T-cell (primary cell): ENCODE measurements at regions not wholly inside any gene's neighbourhood (a gene's known extent, or its start where the extent isn't known, plus 50 kb on each side); places are given as distances from the start of the nearest gene placed in this dataset.

Source experiments
- ATAC-seq, 4 experiments: fragments of 200-7000 bp in 3 of 4; fragments of 150-1000 bp in 1 of 4; cut with Tn5 transposase; replicated peaks in 1 of 4; 1 replicate in 3 of 4; 2 replicates in 1 of 4; pipeline ENCODE4 v1.10.0; 2021; ENCODE audit warnings: moderate library complexity in 3 of 4, mild to moderate bottlenecking in 2 of 4, moderate number of reproducible peaks in 1 of 4
- CTCF ChIA-PET, 2 donors: fragments of 300-600 bp; sonication (Branson Sonifier 250); formaldehyde crosslinking; loops; one replicate each; lab custom pipeline; 2022; ENCODE audit warnings: antibody characterized with exemption in 2 of 2; lab: Charles Lee
- POLR2A ChIA-PET, 2 donors: fragments of 300-600 bp; sonication (Branson Sonifier 250); formaldehyde crosslinking; loops; one replicate each; lab custom pipeline; 2022; ENCODE audit warnings: antibody characterized with exemption in 2 of 2; lab: Charles Lee
- DNase-seq, 35 experiments: peaks; one replicate each; pipeline versions ENCODE4 v3.0.0 to v3.0.0-alpha.2; 2013 to 2023
- H3K27ac ChIP-seq: one replicate; pipeline ENCODE4 v1.5.1; 2013; ENCODE audit warnings: low read length
- H3K27me3 ChIP-seq, 2 experiments: replicated peaks in 1 of 2; 1 replicate in 1 of 2; 2 replicates in 1 of 2; pipeline versions ENCODE4 v1.6.1 to v1.7.0; 2013; ENCODE audit warnings: low read length in 1 of 2, mixed read lengths in 1 of 2; ENCODE audit not compliant: control insufficient read depth in 2 of 2, insufficient read depth in 2 of 2; ENCODE audit errors: extremely low read depth in 1 of 2
- H3K36me3 ChIP-seq, 2 donors: 1 replicate in 1 of 2; 2 replicates in 1 of 2; pipeline versions ENCODE4 v1.6.1 to v1.7.0; 2013; ENCODE audit warnings: low read length in 1 of 2; ENCODE audit not compliant: control insufficient read depth in 2 of 2, insufficient read depth in 1 of 2; ENCODE audit errors: extremely low read depth in 1 of 2
- H3K4me1 ChIP-seq, 2 experiments: 1 replicate in 1 of 2; 2 replicates in 1 of 2; pipeline versions ENCODE4 v1.6.1 to v1.7.0; 2013; ENCODE audit warnings: low read length in 2 of 2, mixed read lengths in 1 of 2; ENCODE audit not compliant: insufficient read depth in 2 of 2, control insufficient read depth in 1 of 2; ENCODE audit errors: extremely low read depth in 1 of 2
- H3K4me3 ChIP-seq, 2 donors: 1 replicate in 1 of 2; 2 replicates in 1 of 2; pipeline versions ENCODE4 v1.5.1 to v1.7.0; 2013; ENCODE audit warnings: mild to moderate bottlenecking in 2 of 2, low read length in 1 of 2, moderate library complexity in 1 of 2; ENCODE audit not compliant: control insufficient read depth in 1 of 2; ENCODE audit errors: extremely low read depth in 1 of 2
- H3K9me3 ChIP-seq: 2 replicates; pipeline ENCODE4 v1.7.0; 2013
- H3K27ac Mint-ChIP-seq, 2 donors: one replicate each; pipeline ENCODE4 v1.8.0; 2020 to 2021; ENCODE audit warnings: mild to moderate bottlenecking in 2 of 2, mixed read lengths in 2 of 2
- H3K27me3 Mint-ChIP-seq, 2 donors: one replicate each; pipeline ENCODE4 v1.8.0; 2021 to 2022; ENCODE audit warnings: mixed read lengths in 2 of 2
- H3K36me3 Mint-ChIP-seq: one replicate; pipeline ENCODE4 v1.8.0; 2021; ENCODE audit warnings: mixed read lengths
- H3K4me1 Mint-ChIP-seq, 3 donors: one replicate each; pipeline ENCODE4 v1.8.0; 2020 to 2022; ENCODE audit warnings: mixed read lengths in 3 of 3, mild to moderate bottlenecking in 1 of 3
- H3K4me3 Mint-ChIP-seq, 3 donors: one replicate each; pipeline ENCODE4 v1.8.0; 2020 to 2022; ENCODE audit warnings: mild to moderate bottlenecking in 3 of 3, mixed read lengths in 3 of 3, moderate library complexity in 3 of 3
- H3K9me3 Mint-ChIP-seq, 3 donors: one replicate each; pipeline ENCODE4 v1.8.0; 2020 to 2022; ENCODE audit warnings: mixed read lengths in 3 of 3
- WGBS: methylation state at CpG from one replicate; pipeline ENCODE4 v1.1.5; 2013; ENCODE audit warnings: missing lambda C conversion rate; ENCODE audit not compliant: insufficient coverage; 5-methylcytosine and 5-hydroxymethylcytosine counted together

DNA sequence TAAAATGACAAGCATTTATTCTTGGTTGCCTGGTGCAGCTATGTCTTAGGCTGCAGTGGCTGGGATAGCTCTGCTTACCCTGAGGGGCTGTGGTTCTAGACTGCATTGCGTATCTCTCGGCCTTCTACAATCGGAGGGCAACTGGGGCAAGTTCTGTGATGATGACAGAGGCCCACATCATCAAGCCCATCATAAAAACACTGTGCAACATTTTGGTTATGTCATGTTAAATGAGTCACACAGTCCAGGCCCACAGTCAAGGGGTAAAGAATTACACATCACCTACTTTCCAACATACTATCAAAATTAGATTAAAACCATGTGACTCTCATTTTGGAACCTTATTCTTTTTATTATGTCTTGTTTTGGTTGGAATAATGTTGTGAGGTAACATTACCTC lies 120.2 kb upstream of the GUCY1A1 start:
- POLR2A ChIA-PET = no interaction called here
- H3K4me1 ChIP-seq = no peaks in the 10 kb centered on the region
- Mint-ChIP-seq H3K27me3 (peaks cover 4 to 5% of the 10 kb centered on the region in 2 donors), H3K9me3 (no peaks in the 10 kb centered on the region), H3K36me3 (no peaks in the 10 kb centered on the region), H3K4me3 (no peak overlapping the region), H3K27ac (no peak overlapping the region), H3K4me1 (no peaks in the 10 kb centered on the region)
- peaks cover 2% of the 10 kb centered on the region for H3K9me3 ChIP-seq
- WGBS = no CpG with 5 or more reads among the region's 3 CpGs
- H3K27ac ChIP-seq = no peak overlapping the region
- CTCF ChIA-PET = no interaction called here
- DNase-seq (no peak), ATAC-seq (no peak)
- no peak overlapping the region for H3K4me3 ChIP-seq
- no peaks in the 10 kb centered on the region for H3K36me3 ChIP-seq
- H3K27me3 ChIP-seq = no peaks in the 10 kb centered on the region

DNA sequence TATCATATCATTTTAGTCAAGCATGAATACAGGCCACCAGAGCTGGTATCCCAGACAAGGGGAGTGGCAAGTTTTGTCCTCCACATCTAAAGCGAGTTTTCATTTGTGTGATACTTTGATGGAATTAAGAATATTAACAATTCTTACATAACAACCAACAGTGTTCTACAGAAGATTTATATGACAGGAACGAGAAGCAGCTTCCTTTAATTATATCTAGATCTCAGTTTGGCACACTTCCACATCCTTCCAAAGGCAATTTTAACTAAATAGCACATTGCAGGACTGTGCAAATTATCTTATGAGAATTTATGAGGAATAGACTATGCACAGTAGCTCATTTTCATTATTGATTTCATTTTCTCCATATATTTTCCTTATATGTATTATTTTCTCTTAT lies 121.2 kb upstream of the GUCY1A1 start:
- Histone ChIP-seq H3K27me3 (no peaks in the 10 kb centered on the region), H3K36me3 (no peaks in the 10 kb centered on the region), H3K4me1 (no peaks in the 10 kb centered on the region), H3K4me3 (no peak overlapping the region), H3K27ac (no peak overlapping the region), H3K9me3 (peaks cover 2% of the 10 kb centered on the region)
- peaks cover 4 to 5% of the 10 kb centered on the region in 2 donors for H3K27me3 Mint-ChIP-seq
- ATAC-seq (no peak), DNase-seq (no peak)
- H3K4me3 Mint-ChIP-seq = no peak overlapping the region
- ChIA-PET POLR2A (no interaction called here), CTCF (no interaction called here)
- no peaks in the 10 kb centered on the region for H3K9me3 Mint-ChIP-seq
- no peaks in the 10 kb centered on the region for H3K36me3 Mint-ChIP-seq
- H3K27ac Mint-ChIP-seq = no peak overlapping the region
- WGBS = no CpG with 5 or more reads among the region's 2 CpGs
- no peaks in the 10 kb centered on the region for H3K4me1 Mint-ChIP-seq

DNA sequence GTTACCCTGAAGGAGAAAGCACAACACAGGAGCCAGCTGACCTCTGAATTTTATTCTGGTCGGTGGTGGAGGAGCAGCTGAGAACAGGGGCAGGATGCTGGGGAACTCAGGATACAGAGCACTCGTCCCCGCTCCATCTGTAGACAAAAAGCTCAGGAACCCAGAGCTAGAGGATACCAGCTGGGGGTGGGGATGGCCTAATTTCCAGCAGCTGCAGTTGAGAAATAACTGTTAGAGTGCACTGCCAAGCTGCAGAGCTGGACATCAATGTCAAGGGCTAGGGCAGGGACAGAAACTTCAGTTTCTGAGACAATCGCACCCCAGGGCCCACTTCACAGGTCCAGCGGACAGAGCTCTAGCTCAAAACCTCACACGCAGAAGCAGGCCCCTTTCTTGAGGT lies 122.1 kb upstream of the GUCY1A1 start:
- Histone ChIP-seq H3K4me1 (no peaks in the 10 kb centered on the region), H3K9me3 (peaks cover 2% of the 10 kb centered on the region), H3K4me3 (no peak overlapping the region), H3K36me3 (no peaks in the 10 kb centered on the region), H3K27ac (no peak overlapping the region), H3K27me3 (no peaks in the 10 kb centered on the region)
- ChIA-PET CTCF (no interaction called here), POLR2A (no interaction called here)
- Mint-ChIP-seq H3K4me3 (no peak overlapping the region), H3K27ac (no peak overlapping the region), H3K9me3 (no peaks in the 10 kb centered on the region), H3K36me3 (no peaks in the 10 kb centered on the region), H3K4me1 (no peaks in the 10 kb centered on the region), H3K27me3 (peaks cover 4 to 5% of the 10 kb centered on the region in 2 donors)
- no peak for DNase-seq
- 87% methylated on average over 4 of the region's 6 CpGs for WGBS
- no peak for ATAC-seq

DNA sequence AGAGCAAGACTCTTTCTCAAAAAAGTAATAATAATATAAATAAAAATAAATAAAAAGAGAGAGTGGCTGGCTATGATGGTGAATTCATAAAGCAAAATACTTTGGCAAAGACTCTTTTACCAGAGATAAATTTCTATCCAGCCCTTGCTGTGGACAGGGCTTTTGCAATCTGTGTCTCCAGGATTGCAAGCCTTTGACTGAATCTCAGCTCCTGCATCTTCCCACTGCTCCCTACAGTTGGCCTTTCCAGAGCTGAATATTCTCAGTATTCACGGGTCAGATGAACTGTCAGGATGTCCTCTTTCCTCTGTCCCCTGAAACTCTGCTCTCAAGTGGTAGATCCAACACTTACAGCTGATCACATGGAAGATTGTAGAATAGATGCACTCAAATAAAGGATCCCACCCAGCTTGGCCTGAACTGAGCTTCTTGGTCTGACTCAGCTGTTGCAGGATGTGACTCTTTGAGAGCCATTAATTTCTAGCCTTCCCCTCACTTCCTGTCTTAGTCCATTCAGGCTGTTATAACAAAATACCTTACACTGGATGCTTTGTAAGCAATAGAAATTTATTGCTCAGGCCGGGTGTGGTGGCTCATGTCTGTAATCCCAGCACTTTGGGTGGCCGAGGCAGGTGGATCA lies 123.4 kb upstream of the GUCY1A1 start:
- Mint-ChIP-seq H3K27ac (no peak overlapping the region), H3K36me3 (no peaks in the 10 kb centered on the region), H3K4me1 (no peaks in the 10 kb centered on the region), H3K4me3 (no peak overlapping the region), H3K27me3 (peaks cover 4 to 5% of the 10 kb centered on the region in 2 donors), H3K9me3 (no peaks in the 10 kb centered on the region)
- ChIA-PET CTCF (no interaction called here), POLR2A (no interaction called here)
- H3K36me3 ChIP-seq = no peaks in the 10 kb centered on the region
- no peak overlapping the region for H3K27ac ChIP-seq
- no peaks in the 10 kb centered on the region for H3K4me1 ChIP-seq
- no peak overlapping the region for H3K4me3 ChIP-seq
- ATAC-seq (no peak), DNase-seq (no peak)
- peaks cover 2% of the 10 kb centered on the region for H3K9me3 ChIP-seq
- no peaks in the 10 kb centered on the region for H3K27me3 ChIP-seq
- WGBS = no CpG with 5 or more reads among the region's 3 CpGs

DNA sequence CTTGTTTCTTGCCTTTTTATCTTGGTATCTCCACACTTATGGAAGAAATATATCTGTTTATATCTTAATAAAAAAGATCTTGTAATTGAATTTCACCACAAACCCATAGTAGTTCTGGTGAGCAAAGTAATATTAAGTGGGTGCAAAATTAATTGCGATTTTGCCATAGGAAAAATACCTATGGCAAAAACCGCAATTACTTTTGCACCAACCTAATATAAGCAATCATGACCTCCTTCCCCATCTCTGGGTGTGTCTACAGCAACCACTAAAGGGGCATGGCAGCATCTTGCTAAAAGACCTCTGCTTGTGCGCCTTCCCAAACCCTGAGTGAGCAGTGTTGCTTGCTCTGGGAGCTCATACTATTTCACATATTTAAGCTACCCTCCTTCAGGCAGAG lies 124.2 kb upstream of the GUCY1A1 start:
- H3K9me3 ChIP-seq = peaks cover 2% of the 10 kb centered on the region
- no peaks in the 10 kb centered on the region for H3K36me3 Mint-ChIP-seq
- no peaks in the 10 kb centered on the region for H3K27me3 ChIP-seq
- no peaks in the 10 kb centered on the region for H3K4me1 ChIP-seq
- H3K27ac Mint-ChIP-seq = no peak overlapping the region
- ChIA-PET POLR2A (no interaction called here), CTCF (no interaction called here)
- DNase-seq = no peak
- no peak overlapping the region for H3K4me3 Mint-ChIP-seq
- no peaks in the 10 kb centered on the region for H3K9me3 Mint-ChIP-seq
- H3K27ac ChIP-seq = no peak overlapping the region
- no peak for ATAC-seq
- H3K27me3 Mint-ChIP-seq = peaks cover 4 to 5% of the 10 kb centered on the region in 2 donors
- H3K36me3 ChIP-seq = no peaks in the 10 kb centered on the region
- WGBS = no CpG with 5 or more reads among the region's 3 CpGs
- H3K4me1 Mint-ChIP-seq = no peaks in the 10 kb centered on the region
- H3K4me3 ChIP-seq = no peak overlapping the region

DNA sequence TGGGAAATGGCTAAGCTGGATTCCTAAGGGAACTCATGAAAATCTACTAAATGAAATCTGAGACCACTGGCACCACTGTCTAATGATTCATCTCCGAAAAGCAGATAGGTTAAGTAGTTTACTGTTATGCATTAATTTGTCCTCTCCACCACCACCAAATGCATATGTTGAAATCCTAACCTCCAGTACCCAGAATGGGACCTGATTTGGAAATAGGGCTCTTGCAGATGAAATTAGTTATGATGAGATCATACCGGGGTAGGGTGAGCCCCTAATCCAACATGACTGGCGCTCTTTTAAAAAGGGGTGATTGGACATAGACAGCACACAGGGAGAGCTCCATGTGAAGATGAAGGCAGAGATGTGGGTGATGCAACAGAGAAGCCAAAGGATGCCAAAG lies 124.9 kb upstream of the GUCY1A1 start:
- Histone ChIP-seq H3K36me3 (no peaks in the 10 kb centered on the region), H3K4me3 (no peak overlapping the region), H3K9me3 (peaks cover 2% of the 10 kb centered on the region), H3K27me3 (no peaks in the 10 kb centered on the region), H3K4me1 (no peaks in the 10 kb centered on the region), H3K27ac (no peak overlapping the region)
- H3K9me3 Mint-ChIP-seq = no peaks in the 10 kb centered on the region
- CTCF ChIA-PET = no interaction called here
- no CpG with 5 or more reads among the region's 3 CpGs for WGBS
- ATAC-seq (no peak), DNase-seq (no peak)
- H3K27ac Mint-ChIP-seq = no peak overlapping the region
- H3K36me3 Mint-ChIP-seq = no peaks in the 10 kb centered on the region
- POLR2A ChIA-PET = no interaction called here
- H3K4me3 Mint-ChIP-seq = no peak overlapping the region
- no peaks in the 10 kb centered on the region for H3K4me1 Mint-ChIP-seq
- H3K27me3 Mint-ChIP-seq = peaks cover 4 to 5% of the 10 kb centered on the region in 2 donors

DNA sequence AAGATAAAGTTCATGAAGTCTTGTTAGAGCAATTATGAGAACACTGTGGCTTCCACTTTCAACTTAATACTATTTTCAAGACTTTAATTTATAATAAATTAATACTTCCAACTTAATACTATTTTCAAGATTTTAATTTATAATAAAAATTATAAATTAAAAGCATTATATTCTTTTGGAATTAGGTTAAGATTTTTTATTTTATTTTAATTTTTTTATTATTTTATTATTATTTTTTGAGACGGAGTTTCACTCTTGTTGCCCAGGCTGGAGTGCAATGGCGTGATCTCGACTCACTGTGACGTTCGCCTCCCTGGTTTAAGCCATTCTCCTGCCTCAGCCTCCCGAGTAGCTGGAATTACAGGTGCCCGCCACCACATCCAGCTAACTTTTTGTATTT lies 126.0 kb upstream of the GUCY1A1 start:
- no peak overlapping the region for H3K27ac ChIP-seq
- DNase-seq (no peak), ATAC-seq (no peak)
- POLR2A ChIA-PET = no interaction called here
- no peaks in the 10 kb centered on the region for H3K4me1 Mint-ChIP-seq
- no peak overlapping the region for H3K4me3 Mint-ChIP-seq
- no peak overlapping the region for H3K4me3 ChIP-seq
- CTCF ChIA-PET = no interaction called here
- WGBS = no CpG with 5 or more reads among the region's 7 CpGs
- no peak overlapping the region for H3K27ac Mint-ChIP-seq
- H3K9me3 Mint-ChIP-seq = no peaks in the 10 kb centered on the region
- no peaks in the 10 kb centered on the region for H3K36me3 Mint-ChIP-seq
- H3K4me1 ChIP-seq = no peaks in the 10 kb centered on the region
- H3K27me3 ChIP-seq = no peaks in the 10 kb centered on the region
- no peaks in the 10 kb centered on the region for H3K36me3 ChIP-seq
- peaks cover 4 to 5% of the 10 kb centered on the region in 2 donors for H3K27me3 Mint-ChIP-seq
- H3K9me3 ChIP-seq = peaks cover 2% of the 10 kb centered on the region
